ENCODE measurements at regions not wholly inside any gene's neighbourhood (a gene's known extent, or its start where the extent isn't known, plus 50 kb on each side); places are given as distances from the start of the nearest gene placed in this dataset.

DNA sequence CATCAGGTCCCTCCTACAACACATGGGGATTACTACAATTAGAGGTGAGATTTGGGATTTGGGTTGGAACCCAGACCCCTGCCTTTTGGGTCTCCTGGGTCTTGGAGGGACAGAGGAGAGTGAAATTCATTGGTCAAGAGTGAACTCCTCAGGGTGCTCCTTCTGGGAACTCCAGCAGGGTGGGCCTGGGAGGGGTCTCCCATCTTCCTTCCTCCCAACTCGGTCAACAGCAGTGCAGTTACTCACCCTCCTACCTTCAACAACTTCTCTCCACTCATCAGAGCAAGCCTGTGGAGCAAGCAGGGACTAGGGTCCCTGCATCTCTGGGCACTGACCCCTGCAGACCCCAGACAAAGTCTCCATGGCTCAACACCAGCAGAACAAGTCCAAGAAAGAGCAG is 89.3 kb upstream of the TMPRSS2 start:
- Histone ChIP-seq H2BK12ac (ENCODE audit: low read length) (no peak overlapping the region), H3K4ac (ENCODE audit: low read length) (no peak overlapping the region), H3K4me3 (ENCODE audit: low read length in 2 of 2) (no peak overlapping the region), H4K91ac (ENCODE audit: low read depth, low read length, poor library complexity) (no peak overlapping the region), H2BK5ac (ENCODE audit: low read length) (no peak overlapping the region), H2AK5ac (ENCODE audit: low read depth, low read length) (no peak overlapping the region), H2BK120ac (ENCODE audit: low read depth, low read length) (no peak overlapping the region), H3K9me3 (replicated peaks in 1 of 2; ENCODE audit: control insufficient read depth in 2 of 2, insufficient read depth in 1 of 2, low read depth in 1 of 2, low read length in 2 of 2) (no peaks in the 10 kb centered on the region), H3K18ac (ENCODE audit: low read length) (no peak overlapping the region), H3K4me2 (ENCODE audit: insufficient read depth, low read length, poor library complexity, severe bottlenecking) (no peak overlapping the region), H3K36me3 (replicated peaks in 1 of 2; ENCODE audit: control insufficient read depth in 2 of 2, insufficient read depth in 2 of 2, low read length in 2 of 2) (no peaks in the 10 kb centered on the region), H3K14ac (ENCODE audit: low read length) (peak overlapping the region; percentile 25), H3K27me3 (ENCODE audit: control insufficient read depth in 3 of 3, insufficient read depth in 3 of 3, low read depth in 1 of 3, low read length in 3 of 3) (peaks cover 0 to 3% (median 0%) of the 10 kb centered on the region in 3 experiments), H2AFZ (ENCODE audit: low read length) (no peak overlapping the region), H3K9ac (ENCODE audit: low read depth, low read length, poor library complexity) (no peak overlapping the region), H3K27ac (replicated peaks; ENCODE audit: low read length) (no peak overlapping the region), H4K8ac (ENCODE audit: low read depth, low read length) (no peak overlapping the region), H3K23ac (ENCODE audit: low read depth, low read length, poor library complexity) (no peak overlapping the region), H2BK15ac (ENCODE audit: low read length) (no peak overlapping the region), H3K79me1 (ENCODE audit: low read depth, low read length) (no peaks in the 10 kb centered on the region), H3K4me1 (ENCODE audit: control insufficient read depth in 2 of 2, insufficient read depth in 1 of 2, low read depth in 1 of 2, low read length in 2 of 2) (no peaks in the 10 kb centered on the region)
- WGBS, 2 donors (ENCODE audit: extremely low coverage in 2 of 2, insufficient read length in 2 of 2, insufficient replicate concordance in 1 of 2), result no CpG with 5 or more reads among the region's 1 CpG
- no peak for DNase-seq (ENCODE audit: low spot score)

- Histone ChIP-seq H2BK5ac (ENCODE audit: low read length) (no peak overlapping the region), H2BK120ac (ENCODE audit: low read depth, low read length) (peak overlapping the region; percentile 14), H3K4me3 (ENCODE audit: low read length in 2 of 2) (no peak overlapping the region), H3K79me1 (ENCODE audit: low read depth, low read length) (no peaks in the 10 kb centered on the region), H3K36me3 (replicated peaks in 1 of 2; ENCODE audit: control insufficient read depth in 2 of 2, insufficient read depth in 2 of 2, low read length in 2 of 2) (no peaks in the 10 kb centered on the region), H3K4ac (ENCODE audit: low read length) (no peak overlapping the region), H2BK15ac (ENCODE audit: low read length) (no peak overlapping the region), H3K4me2 (ENCODE audit: insufficient read depth, low read length, poor library complexity, severe bottlenecking) (no peak overlapping the region), H3K9ac (ENCODE audit: low read depth, low read length, poor library complexity) (peak overlapping the region; percentile 3), H3K18ac (ENCODE audit: low read length) (peak overlapping the region; percentile 51), H3K4me1 (ENCODE audit: control insufficient read depth in 2 of 2, insufficient read depth in 1 of 2, low read depth in 1 of 2, low read length in 2 of 2) (no peaks in the 10 kb centered on the region), H3K27me3 (ENCODE audit: control insufficient read depth in 3 of 3, insufficient read depth in 3 of 3, low read depth in 1 of 3, low read length in 3 of 3) (peaks cover 0 to 3% (median 0%) of the 10 kb centered on the region in 3 experiments), H4K8ac (ENCODE audit: low read depth, low read length) (no peak overlapping the region), H2AK5ac (ENCODE audit: low read depth, low read length) (peak overlapping the region; percentile 42), H3K9me3 (replicated peaks in 1 of 2; ENCODE audit: control insufficient read depth in 2 of 2, insufficient read depth in 1 of 2, low read depth in 1 of 2, low read length in 2 of 2) (no peaks in the 10 kb centered on the region), H3K27ac (replicated peaks; ENCODE audit: low read length) (no peak overlapping the region), H2BK12ac (ENCODE audit: low read length) (no peak overlapping the region), H3K23ac (ENCODE audit: low read depth, low read length, poor library complexity) (no peak overlapping the region), H3K14ac (ENCODE audit: low read length) (no peak overlapping the region), H2AFZ (ENCODE audit: low read length) (no peak overlapping the region), H4K91ac (ENCODE audit: low read depth, low read length, poor library complexity) (no peak overlapping the region)
- DNase-seq (ENCODE audit: low spot score), result no peak
- WGBS, 2 donors (ENCODE audit: extremely low coverage in 2 of 2, insufficient read length in 2 of 2, insufficient replicate concordance in 1 of 2), result no CpG with 5 or more reads among the region's 14 CpGs
Observed at GRCh38 chr21:41596241-41596925, 88.4 kb upstream of the TMPRSS2 start.

DNA sequence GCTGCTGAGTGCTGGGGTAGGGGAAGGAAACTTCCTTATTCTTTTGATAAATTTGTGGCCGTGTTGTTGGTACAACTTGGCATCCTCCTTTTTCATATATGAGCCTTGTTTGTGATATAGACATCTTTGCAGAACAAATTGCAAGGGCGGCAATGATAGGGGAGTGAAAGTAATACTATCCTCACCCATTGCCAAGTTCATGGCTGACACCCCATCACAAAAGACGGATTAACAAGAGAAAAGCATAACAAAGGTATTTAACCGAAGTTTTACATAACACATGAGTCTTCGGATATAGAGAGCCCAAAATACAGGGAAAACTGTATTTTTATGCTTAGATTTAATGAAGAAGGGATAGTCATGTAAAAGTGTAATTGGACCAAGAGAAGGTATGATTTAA is 86.3 kb upstream of the TMPRSS2 start:
- Histone ChIP-seq H4K8ac (ENCODE audit: low read depth, low read length) (no peak overlapping the region), H3K27ac (replicated peaks; ENCODE audit: low read length) (no peak overlapping the region), H2BK12ac (ENCODE audit: low read length) (no peak overlapping the region), H4K91ac (ENCODE audit: low read depth, low read length, poor library complexity) (no peak overlapping the region), H3K36me3 (replicated peaks in 1 of 2; ENCODE audit: control insufficient read depth in 2 of 2, insufficient read depth in 2 of 2, low read length in 2 of 2) (no peaks in the 10 kb centered on the region), H3K23ac (ENCODE audit: low read depth, low read length, poor library complexity) (no peak overlapping the region), H3K18ac (ENCODE audit: low read length) (no peak overlapping the region), H3K79me1 (ENCODE audit: low read depth, low read length) (no peaks in the 10 kb centered on the region), H3K4me3 (ENCODE audit: low read length in 2 of 2) (no peak overlapping the region), H3K9me3 (replicated peaks in 1 of 2; ENCODE audit: control insufficient read depth in 2 of 2, insufficient read depth in 1 of 2, low read depth in 1 of 2, low read length in 2 of 2) (no peaks in the 10 kb centered on the region), H2BK5ac (ENCODE audit: low read length) (no peak overlapping the region), H3K4me1 (ENCODE audit: control insufficient read depth in 2 of 2, insufficient read depth in 1 of 2, low read depth in 1 of 2, low read length in 2 of 2) (no peaks in the 10 kb centered on the region), H3K4me2 (ENCODE audit: insufficient read depth, low read length, poor library complexity, severe bottlenecking) (no peak overlapping the region), H2BK120ac (ENCODE audit: low read depth, low read length) (no peak overlapping the region), H3K14ac (ENCODE audit: low read length) (no peak overlapping the region), H2BK15ac (ENCODE audit: low read length) (no peak overlapping the region), H2AFZ (ENCODE audit: low read length) (no peak overlapping the region), H3K27me3 (ENCODE audit: control insufficient read depth in 3 of 3, insufficient read depth in 3 of 3, low read depth in 1 of 3, low read length in 3 of 3) (peaks cover 0 to 3% (median 0%) of the 10 kb centered on the region in 3 experiments), H3K4ac (ENCODE audit: low read length) (no peak overlapping the region), H3K9ac (ENCODE audit: low read depth, low read length, poor library complexity) (no peak overlapping the region), H2AK5ac (ENCODE audit: low read depth, low read length) (no peak overlapping the region)
- WGBS, 2 donors (ENCODE audit: extremely low coverage in 2 of 2, insufficient read length in 2 of 2, insufficient replicate concordance in 1 of 2), result no CpG with 5 or more reads among the region's 5 CpGs
- DNase-seq (ENCODE audit: low spot score), result no peak

GRCh38 chr21:41593760-41594138 is 85.8 kb upstream of the TMPRSS2 start:
- no peak overlapping the region for H2AK5ac ChIP-seq (ENCODE audit: low read depth, low read length)
- no CpG with 5 or more reads among the region's 4 CpGs for WGBS, 2 donors (ENCODE audit: extremely low coverage in 2 of 2, insufficient read length in 2 of 2, insufficient replicate concordance in 1 of 2)
- H2BK5ac ChIP-seq (ENCODE audit: low read length), result no peak overlapping the region
- H4K91ac ChIP-seq (ENCODE audit: low read depth, low read length, poor library complexity), result no peak overlapping the region
- H3K4me1 ChIP-seq (ENCODE audit: control insufficient read depth in 2 of 2, insufficient read depth in 1 of 2, low read depth in 1 of 2, low read length in 2 of 2), result no peaks in the 10 kb centered on the region
- H3K23ac ChIP-seq (ENCODE audit: low read depth, low read length, poor library complexity), result no peak overlapping the region
- no peak overlapping the region for H3K18ac ChIP-seq (ENCODE audit: low read length)
- no peaks in the 10 kb centered on the region for H3K36me3 ChIP-seq (replicated peaks in 1 of 2; ENCODE audit: control insufficient read depth in 2 of 2, insufficient read depth in 2 of 2, low read length in 2 of 2)
- no peak overlapping the region for H3K4ac ChIP-seq (ENCODE audit: low read length)
- no peak overlapping the region for H2BK15ac ChIP-seq (ENCODE audit: low read length)
- H4K8ac ChIP-seq (ENCODE audit: low read depth, low read length), result no peak overlapping the region
- no peak overlapping the region for H2AFZ ChIP-seq (ENCODE audit: low read length)
- no peak overlapping the region for H2BK120ac ChIP-seq (ENCODE audit: low read depth, low read length)
- no peak overlapping the region for H3K14ac ChIP-seq (ENCODE audit: low read length)
- no peaks in the 10 kb centered on the region for H3K79me1 ChIP-seq (ENCODE audit: low read depth, low read length)
- DNase-seq (ENCODE audit: low spot score), result no peak
- no peak overlapping the region for H2BK12ac ChIP-seq (ENCODE audit: low read length)
- H3K27me3 ChIP-seq (ENCODE audit: control insufficient read depth in 3 of 3, insufficient read depth in 3 of 3, low read depth in 1 of 3, low read length in 3 of 3), result peaks cover 0 to 3% (median 0%) of the 10 kb centered on the region in 3 experiments
- no peaks in the 10 kb centered on the region for H3K9me3 ChIP-seq (replicated peaks in 1 of 2; ENCODE audit: control insufficient read depth in 2 of 2, insufficient read depth in 1 of 2, low read depth in 1 of 2, low read length in 2 of 2)
- H3K4me3 ChIP-seq (ENCODE audit: low read length in 2 of 2), result no peak overlapping the region
- H3K27ac ChIP-seq (replicated peaks; ENCODE audit: low read length), result no peak overlapping the region
- H3K9ac ChIP-seq (ENCODE audit: low read depth, low read length, poor library complexity), result no peak overlapping the region
- no peak overlapping the region for H3K4me2 ChIP-seq (ENCODE audit: insufficient read depth, low read length, poor library complexity, severe bottlenecking)

Measured in neuronal stem cell (in vitro differentiated cells).